ENCODE measurements at regions not wholly inside any gene's neighbourhood (a gene's known extent, or its start where the extent isn't known, plus 50 kb on each side); places are given as distances from the start of the nearest gene placed in this dataset.
"Not testable (repeated sequence)": the region's sequence is repeated elsewhere in the genome, so short reads cannot be mapped to it uniquely, and the experiment has no call there.

DNA sequence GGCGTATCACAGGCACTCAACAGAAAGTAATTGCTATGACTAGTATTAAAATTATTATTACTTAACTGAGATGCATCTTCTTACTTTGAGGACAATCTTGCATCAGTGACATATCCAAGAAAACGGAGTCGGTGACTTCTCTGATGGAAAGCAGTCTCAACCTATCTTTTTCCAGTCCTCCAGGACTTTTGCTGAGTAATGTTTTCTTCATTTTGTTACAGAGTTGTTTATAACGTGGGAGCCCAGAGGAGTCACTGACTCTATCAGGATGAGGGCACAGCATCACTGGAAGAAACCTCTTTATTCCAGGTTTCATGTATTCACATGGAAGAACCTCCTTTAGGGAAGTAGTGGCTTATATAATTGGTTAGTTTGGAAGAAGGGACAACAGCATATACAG lies 51.5 kb upstream of the MELK start:
- H3K27ac ChIP-seq, result no peak overlapping the region
- TF ChIP-seq, protein P1, sequence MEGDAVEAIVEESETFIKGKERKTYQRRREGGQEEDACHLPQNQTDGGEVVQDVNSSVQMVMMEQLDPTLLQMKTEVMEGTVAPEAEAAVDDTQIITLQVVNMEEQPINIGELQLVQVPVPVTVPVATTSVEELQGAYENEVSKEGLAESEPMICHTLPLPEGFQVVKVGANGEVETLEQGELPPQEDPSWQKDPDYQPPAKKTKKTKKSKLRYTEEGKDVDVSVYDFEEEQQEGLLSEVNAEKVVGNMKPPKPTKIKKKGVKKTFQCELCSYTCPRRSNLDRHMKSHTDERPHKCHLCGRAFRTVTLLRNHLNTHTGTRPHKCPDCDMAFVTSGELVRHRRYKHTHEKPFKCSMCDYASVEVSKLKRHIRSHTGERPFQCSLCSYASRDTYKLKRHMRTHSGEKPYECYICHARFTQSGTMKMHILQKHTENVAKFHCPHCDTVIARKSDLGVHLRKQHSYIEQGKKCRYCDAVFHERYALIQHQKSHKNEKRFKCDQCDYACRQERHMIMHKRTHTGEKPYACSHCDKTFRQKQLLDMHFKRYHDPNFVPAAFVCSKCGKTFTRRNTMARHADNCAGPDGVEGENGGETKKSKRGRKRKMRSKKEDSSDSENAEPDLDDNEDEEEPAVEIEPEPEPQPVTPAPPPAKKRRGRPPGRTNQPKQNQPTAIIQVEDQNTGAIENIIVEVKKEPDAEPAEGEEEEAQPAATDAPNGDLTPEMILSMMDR (conservative IDR thresholded peaks at IDR 0.05), result no peak

DNA sequence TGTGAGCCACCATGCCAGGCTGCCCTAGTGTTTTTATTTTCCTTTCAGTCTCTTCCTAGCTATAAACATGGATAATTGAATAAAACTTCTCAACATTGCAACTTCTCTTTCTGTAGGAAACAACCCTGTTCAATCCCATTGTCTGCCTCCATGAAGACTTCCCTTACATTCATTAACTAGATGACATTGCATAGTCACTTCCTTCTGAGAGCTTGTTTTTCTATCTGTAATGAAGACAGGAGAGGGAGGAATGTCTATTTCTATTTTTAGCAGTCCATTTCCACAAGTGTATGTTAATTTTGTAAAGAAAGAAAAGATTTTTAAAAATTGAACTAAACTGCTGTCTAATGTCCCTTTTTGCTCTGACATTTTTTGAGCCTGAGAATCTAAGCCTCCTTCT lies 55.6 kb upstream of the MELK start:
- H3K27ac ChIP-seq, result no peak overlapping the region
- TF ChIP-seq, protein P1 (conservative IDR thresholded peaks at IDR 0.05), result no peak

DNA sequence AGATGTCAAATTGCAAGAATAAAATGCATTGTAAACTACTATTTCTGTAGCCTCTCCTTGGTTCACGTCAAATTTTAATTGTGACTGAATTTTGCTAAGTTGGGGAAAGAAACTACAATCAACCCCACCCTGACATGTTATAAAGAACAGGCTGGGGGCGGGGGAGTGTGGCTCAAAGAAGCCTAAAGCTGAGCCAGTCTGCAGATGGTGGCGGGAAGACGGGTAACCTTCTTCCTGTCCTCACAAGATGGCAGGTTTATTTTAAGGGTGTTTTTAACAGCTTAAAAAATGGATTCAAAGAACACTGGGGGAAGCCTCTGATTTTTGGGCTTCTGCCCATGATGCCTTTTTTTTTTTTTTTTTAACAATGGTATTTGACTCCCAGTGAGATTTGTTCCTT lies 68.5 kb upstream of the MELK start:
- TF ChIP-seq, protein P1 (conservative IDR thresholded peaks at IDR 0.05), result no peak
- H3K27ac ChIP-seq, result no peak overlapping the region

DNA sequence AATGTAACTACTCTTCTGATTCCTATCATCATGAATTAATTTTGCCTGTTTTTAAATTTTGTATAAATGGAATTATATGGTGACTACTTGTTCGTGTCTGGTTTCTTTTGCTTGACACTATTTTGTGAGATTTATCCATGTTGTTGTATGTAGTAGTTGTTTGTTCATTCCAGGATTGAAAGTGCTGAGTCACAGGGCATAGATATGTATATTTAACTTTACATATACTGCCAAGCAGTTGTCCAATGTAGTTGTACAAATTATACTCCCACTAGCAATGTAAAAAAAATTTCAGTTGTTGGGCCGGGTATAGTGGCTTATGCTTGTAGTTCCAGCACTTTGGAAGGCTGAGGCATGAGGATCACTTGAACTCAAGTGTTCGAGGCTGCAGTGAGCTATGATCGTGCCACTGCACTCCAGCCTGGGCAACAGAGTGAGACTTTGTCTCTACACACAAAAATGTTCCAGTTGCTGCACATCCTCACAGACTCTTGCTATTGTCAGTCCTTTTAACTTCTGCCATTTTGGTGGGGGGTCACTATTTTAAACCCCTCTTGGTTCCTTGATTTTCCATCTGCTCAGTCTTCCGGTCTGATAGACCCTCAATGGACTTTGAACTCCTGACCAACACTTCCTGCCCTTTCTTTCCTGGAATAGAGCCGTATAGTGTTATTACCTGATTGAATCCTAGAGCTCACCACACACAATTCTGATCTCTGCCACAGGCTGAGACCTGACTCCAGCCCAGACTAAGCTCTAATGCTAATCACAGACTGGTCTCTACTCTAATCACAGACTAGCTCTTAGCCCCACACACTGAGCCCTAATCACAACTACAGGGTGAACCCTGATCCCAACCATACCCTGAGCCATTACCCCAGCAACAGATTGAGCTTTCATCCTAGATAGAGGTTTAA lies 69.3 kb upstream of the MELK start:
- H3K27ac ChIP-seq, result no peak overlapping the region
- TF ChIP-seq, protein P1 (conservative IDR thresholded peaks at IDR 0.05), result no peak

DNA sequence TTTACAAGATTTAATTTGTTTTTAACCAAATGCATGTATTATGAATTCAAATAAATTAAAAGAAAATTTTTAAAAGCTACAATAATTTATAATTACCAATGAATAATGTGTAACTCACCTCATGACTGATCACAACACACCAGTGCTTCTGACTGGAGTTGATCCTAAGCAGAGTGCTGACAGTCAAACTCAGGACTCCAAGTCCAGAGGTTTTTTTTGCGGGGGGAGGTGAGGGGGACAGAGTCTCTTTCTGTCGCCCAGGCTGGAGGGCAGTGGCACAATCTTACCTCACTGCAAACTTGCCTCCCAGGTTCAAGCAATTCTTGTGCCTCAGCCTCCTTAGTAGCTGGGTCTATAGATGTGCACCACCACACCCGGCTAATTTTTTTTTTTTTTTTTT lies 71.0 kb upstream of the MELK start:
- no peak overlapping the region for H3K27ac ChIP-seq
- TF ChIP-seq, protein P1 (conservative IDR thresholded peaks at IDR 0.05), result no peak

DNA sequence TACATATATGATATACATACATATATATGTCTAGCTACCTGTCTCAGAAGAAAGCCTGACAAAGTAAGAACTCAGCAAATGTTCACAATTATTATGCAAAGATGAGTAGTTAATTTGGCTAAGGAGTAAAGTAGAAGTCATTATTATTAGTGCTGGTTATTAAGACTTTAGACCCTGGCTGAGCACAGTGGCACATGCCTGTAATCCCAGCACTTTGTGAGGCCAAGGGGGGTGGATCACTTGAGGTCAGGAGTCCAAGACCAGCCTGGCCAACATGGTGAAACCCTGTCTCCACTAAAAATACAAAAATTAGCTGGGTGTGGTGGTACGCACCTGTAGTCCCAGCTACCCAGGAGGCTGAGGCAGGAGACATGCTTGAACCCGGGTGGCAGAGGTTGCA lies 71.8 kb upstream of the MELK start:
- H3K27ac ChIP-seq, result not testable (repeated sequence)

DNA sequence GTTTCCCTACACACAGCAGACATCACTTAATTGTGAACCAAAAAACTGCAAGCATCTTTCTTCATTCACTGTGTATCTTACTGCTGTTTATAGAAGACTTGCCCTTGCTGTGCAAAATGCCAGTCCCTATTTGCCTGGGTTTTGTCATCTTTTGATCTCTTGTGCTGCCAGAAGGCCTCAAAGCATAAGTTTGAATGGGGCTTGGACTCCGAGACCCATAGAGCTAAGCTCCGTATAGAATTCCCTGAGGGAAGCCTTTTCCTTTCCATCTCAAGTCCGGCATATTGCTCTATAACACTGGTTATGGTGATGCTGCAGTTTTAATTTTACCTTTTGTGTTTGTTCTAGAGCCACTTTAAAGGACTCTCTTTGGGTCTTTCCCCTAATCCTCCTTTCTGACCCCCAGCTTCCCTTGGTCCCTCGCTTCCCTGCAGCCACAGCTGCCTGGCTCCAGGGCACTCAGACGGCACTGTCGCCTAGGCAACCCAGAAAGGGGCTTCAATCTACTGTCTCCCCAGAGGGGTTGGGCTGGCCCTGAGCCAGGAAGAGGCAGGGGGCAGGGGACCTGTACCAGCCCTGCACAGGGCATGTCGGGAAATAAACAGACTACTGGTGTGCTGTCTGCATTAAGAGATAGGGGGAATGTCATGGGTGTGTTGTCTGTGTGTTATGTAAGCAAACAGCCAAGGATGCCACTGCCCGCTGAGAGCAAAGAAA lies 73.4 kb upstream of the MELK start:
- H3K27ac ChIP-seq, result no peak overlapping the region
- TF ChIP-seq, protein P1 (conservative IDR thresholded peaks at IDR 0.05), result no peak

DNA sequence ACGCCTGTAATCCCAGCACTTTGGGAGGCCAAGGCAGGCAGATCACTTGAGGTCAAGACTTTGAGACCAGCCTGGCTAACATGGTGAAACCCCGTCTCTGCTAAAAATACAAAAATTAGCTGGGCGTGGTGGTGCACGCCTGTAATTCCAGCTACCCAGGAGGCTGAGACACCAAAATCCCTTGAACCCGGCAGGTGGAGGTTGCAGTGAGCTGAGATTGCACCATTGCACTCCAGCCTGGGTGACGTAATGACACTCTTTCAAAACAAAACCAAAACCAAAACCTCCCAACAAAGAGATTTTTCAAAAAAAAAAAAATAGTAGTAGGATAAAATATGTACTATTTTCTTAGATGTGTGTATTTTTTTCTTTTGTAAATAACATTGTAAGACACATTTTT lies 79.1 kb upstream of the MELK start:
- not testable (repeated sequence) for H3K27ac ChIP-seq
